HepG2 (cell line): ENCODE measurements at regions not wholly inside any gene's neighbourhood (a gene's known extent, or its start where the extent isn't known, plus 50 kb on each side); places are given as distances from the start of the nearest gene placed in this dataset.

ENCODE experiments used
- ATF4 ChIP-seq, 2 experiments: fragments of 450-650 bp in 1 of 2; sonication (generic) in 1 of 2; formaldehyde crosslinking; IDR thresholded peaks; 2 replicates each; pipeline versions ENCODE4 v1.5.0 to v1.8.0; 2020 to 2022; ENCODE audit warnings: mild to moderate bottlenecking in 1 of 2, missing genetic modification reagents in 1 of 2
- CTCF ChIP-seq: sonication (generic); formaldehyde crosslinking; IDR thresholded peaks from 2 replicates; pipeline ENCODE4 v1.5.0; 2020; ENCODE audit warnings: mild to moderate bottlenecking, missing genetic modification reagents, moderate library complexity
- GABPB1 ChIP-seq: IDR thresholded peaks from 2 replicates; pipeline ENCODE4 v1.6.1; 2016; ENCODE audit warnings: mild to moderate bottlenecking, missing genetic modification reagents, moderate library complexity, missing compliant biosample characterization
- MAZ ChIP-seq, 2 experiments: sonication (generic) in 1 of 2; formaldehyde crosslinking in 1 of 2; IDR thresholded peaks; 2 replicates each; pipeline versions ENCODE4 v1.5.0 to v1.6.1; 2012 to 2020; ENCODE audit warnings: low read depth in 2 of 2, mild to moderate bottlenecking in 2 of 2, borderline replicate concordance in 1 of 2, improper control_type of control experiment in 1 of 2, low read length in 1 of 2, missing genetic modification reagents in 1 of 2, moderate library complexity in 1 of 2
- POLR2A ChIP-seq, 2 experiments: IDR thresholded peaks; 2 replicates each; pipeline ENCODE4 v1.6.1; 2011; ENCODE audit warnings: low read depth in 2 of 2, low read length in 2 of 2, mild to moderate bottlenecking in 1 of 2, moderate library complexity in 1 of 2; ENCODE audit not compliant: insufficient read depth in 1 of 2
- POLR2AphosphoS2 ChIP-seq: IDR thresholded peaks from 2 replicates; pipeline ENCODE4 v1.6.1; 2011; ENCODE audit warnings: low read depth, low read length, improper control_type of control experiment
- POLR2AphosphoS5 ChIP-seq: IDR thresholded peaks from 2 replicates; pipeline ENCODE4 v1.6.1; 2012; ENCODE audit warnings: low read depth, low read length
- TAF1 ChIP-seq: sonication (generic); formaldehyde crosslinking; IDR thresholded peaks from 2 replicates; pipeline ENCODE4 v1.4.0; 2020; ENCODE audit warnings: missing genetic modification reagents
- TBL1XR1 ChIP-seq: fragments of 150-350 bp; IDR thresholded peaks from 2 replicates; pipeline ENCODE4 v1.6.1; 2014; ENCODE audit warnings: borderline replicate concordance, low read length; ENCODE audit not compliant: partially characterized antibody
- TFDP1 ChIP-seq: IDR thresholded peaks from 2 replicates; pipeline ENCODE4 v1.6.1; 2016; ENCODE audit warnings: missing compliant biosample characterization, missing genetic modification reagents, borderline replicate concordance
- YY1 ChIP-seq: IDR thresholded peaks from 2 replicates; pipeline ENCODE4 v1.6.1; 2011; ENCODE audit warnings: low read length, low read depth, moderate library complexity, mild to moderate bottlenecking; ENCODE audit not compliant: insufficient read depth, insufficient replicate concordance
- ZBTB1 ChIP-seq: sonication (generic); formaldehyde crosslinking; IDR thresholded peaks from 2 replicates; pipeline ENCODE4 v1.4.0; 2020; ENCODE audit warnings: missing genetic modification reagents, borderline replicate concordance
- ZBTB14 ChIP-seq: sonication (generic); formaldehyde crosslinking; IDR thresholded peaks from 2 replicates; pipeline ENCODE4 v1.4.0; 2020; ENCODE audit warnings: missing genetic modification reagents
- ZNF235 ChIP-seq: sonication (generic); formaldehyde crosslinking; IDR thresholded peaks from 2 replicates; pipeline ENCODE4 v1.8.1; 2023; ENCODE audit warnings: mild to moderate bottlenecking, missing genetic modification reagents, borderline replicate concordance

GRCh38 chr5:5939759-5940370, 438.5 kb downstream of the MED10 start:
- TF ChIP-seq POLR2A (IDR thresholded peaks at IDR 0.05; ENCODE audit: insufficient read depth in 1 of 2, low read depth in 2 of 2, low read length in 2 of 2) (no peak), TBL1XR1 (no peak), GABPB1 (no peak), CTCF (CRISPR knock-in tag) (no peak), YY1 (no peak), TFDP1 (no peak), MAZ (IDR thresholded peaks at IDR 0.05; ENCODE audit: borderline replicate concordance, low read depth, low read length) (no peak), MAZ (CRISPR knock-in tag; IDR thresholded peaks at IDR 0.05; ENCODE audit: low read depth) (no peak), POLR2AphosphoS2 (no peak), ZBTB1 (no peak), TAF1 (CRISPR knock-in tag) (no peak), ZNF235 (no peak), POLR2AphosphoS5 (no peak), ATF4 (CRISPR knock-in tag; IDR thresholded peaks at IDR 0.05) (no peak), ZBTB14 (no peak)
